Heart left ventricle (tissue), 16 donors: ENCODE measurements at regions not wholly inside any gene's neighbourhood (a gene's known extent, or its start where the extent isn't known, plus 50 kb on each side); places are given as distances from the start of the nearest gene placed in this dataset.

ENCODE experiments used
- ATAC-seq, 4 donors: fragments of 200-7000 bp; cut with Tn5 transposase; one replicate each; pipeline ENCODE4 v1.9.1; 2020 to 2022; ENCODE audit warnings: moderate library complexity in 4 of 4, mild to moderate bottlenecking in 3 of 4, moderate number of reproducible peaks in 1 of 4
- DNase-seq, 5 donors: peaks; one replicate each; pipeline ENCODE4 v3.0.0-alpha.2; 2020
- H3K27ac ChIP-seq, 12 donors: fragments of 200-600 bp; sonication (generic) in 4 of 12; one replicate each; pipeline versions ENCODE4 v1.5.0 to v1.8.0; 2016 to 2022; ENCODE audit warnings: mild to moderate bottlenecking in 2 of 12
- H3K27me3 ChIP-seq, 9 donors: fragments of 200-600 bp; sonication (generic) in 2 of 9; one replicate each; pipeline versions ENCODE4 v1.5.1 to v1.8.0; 2016 to 2022; ENCODE audit warnings: mild to moderate bottlenecking in 3 of 9
- H3K36me3 ChIP-seq, 9 donors: fragments of 200-600 bp; sonication (generic) in 2 of 9; one replicate each; pipeline versions ENCODE4 v1.5.0 to v1.8.0; 2018 to 2022; ENCODE audit warnings: mild to moderate bottlenecking in 2 of 9
- H3K4me1 ChIP-seq, 12 donors: fragments of 200-600 bp; sonication (generic) in 4 of 12; one replicate each; pipeline versions ENCODE4 v1.5.0 to v1.8.0; 2016 to 2022; ENCODE audit warnings: mild to moderate bottlenecking in 3 of 12
- H3K4me3 ChIP-seq, 12 donors: fragments of 200-600 bp; sonication (generic) in 4 of 12; one replicate each; pipeline versions ENCODE4 v1.5.0 to v1.8.0; 2017 to 2022; ENCODE audit warnings: mild to moderate bottlenecking in 9 of 12, moderate library complexity in 4 of 12
- H3K9me3 ChIP-seq, 12 donors: fragments of 200-600 bp; sonication (generic) in 4 of 12; one replicate each; pipeline versions ENCODE4 v1.5.0 to v1.8.0; 2016 to 2022; ENCODE audit warnings: mild to moderate bottlenecking in 1 of 12
- CTCF ChIP-seq, 12 donors: fragments of 200-600 bp; sonication (generic) in 4 of 12; IDR thresholded peaks; one replicate each; pipeline versions ENCODE4 v1.5.0 to v1.8.0; 2018 to 2022; ENCODE audit warnings: antibody characterized with exemption in 12 of 12, mild to moderate bottlenecking in 5 of 12
- POLR2A ChIP-seq, 2 donors: fragments of 450-650 bp; IDR thresholded peaks; one replicate each; pipeline ENCODE4 v1.6.1; 2017; ENCODE audit warnings: antibody characterized with exemption in 2 of 2, mild to moderate bottlenecking in 2 of 2, moderate library complexity in 2 of 2
- WGBS, 4 donors: extraction: QIAGEN DNeasy Blood & Tissue Kit in 2 of 4; methylation state at CpG; one replicate each; pipeline versions ENCODE4 v1.1.5 to v1.1.7; 2013 to 2018; 5-methylcytosine and 5-hydroxymethylcytosine counted together
- intact Hi-C, 10 donors: fragments of 100-400 bp; cut with DNase I; formaldehyde crosslinking; loops; one replicate each; pipeline versions ENCODE4 v1.11.1 to v1.14.2; 2022
- donor health status: ischemic (EF 13 %, LVEDD 7.1; RV severe dilation, severe dysfunction).
- donor health status: healthy with polysubstance abuse.
- donor health status: DM: no; HTN: yes; CAD: no.
- donor health status: DM: no; HTN: no; CAD: no.
- donor health status: ischemic (EF 25% LVEDD 6.9; RV normal size, moderate dysfunction).
- donor health status: ischemic (EF 25% LVEDD 5.7; RV mildly dilated, moderate dysfunction).
- donor health status: healthy.
- donor health status: DM: yes; HTN: yes; CAD: no.
- donor health status: ischemic (EF 35%, LVEDD 5.7; RV mildly dilated, moderate dysfunction).
- donor health status: nonischemic (EF 11% LVEDD 7.7; RV severe dilation, severe dysfunction).
- donor health status: DM: yes; HTN: yes; CAD: no.
- donor health status: PGD.
- donor health status: ischemic (EF 29% LVEDD 5.4; RV normal size, mild dysfunction).
- donor health status: nonischemic (EF 23%, LVEDD 6.1; RV moderate dilation, normal function).

GRCh38 chr4:14848229-14848628 is 154.1 kb upstream of the CPEB2 start:
- H3K4me1 ChIP-seq: peaks cover 0 to 8% (median 0%) of the 10 kb centered on the region in 12 donors
- TF ChIP-seq CTCF (IDR thresholded peaks at IDR 0.05): no peak
- no peak for TF ChIP-seq POLR2A (IDR thresholded peaks at IDR 0.05)
- no peak overlapping the region for H3K4me3 ChIP-seq
- H3K27me3 ChIP-seq: no peaks in the 10 kb centered on the region
- WGBS, 4 donors: 68 to 92% (median 86%) methylated on average over 2 of the region's 2 CpGs
- intact Hi-C loops: loop anchor here in 1 of 10 donors (10.0 kb wide), 1 partner anchor 157 kb away; the partner anchor contains the start of gene CPEB2
- peaks cover 0 to 4% (median 0%) of the 10 kb centered on the region in 12 donors for H3K9me3 ChIP-seq
- H3K27ac ChIP-seq: no peak overlapping the region
- ATAC-seq (no peak), DNase-seq (no peak)
- no peaks in the 10 kb centered on the region for H3K36me3 ChIP-seq

- peaks cover 0 to 10% (median 0%) of the 10 kb centered on the region in 12 donors for H3K4me1 ChIP-seq
- H3K36me3 ChIP-seq: no peaks in the 10 kb centered on the region
- DNase-seq (no peak), ATAC-seq (no peak)
- WGBS, 4 donors: 70 to 90% (median 85%) methylated on average over 1 of the region's 1 CpG
- H3K27ac ChIP-seq: no peak overlapping the region
- no peak overlapping the region for H3K4me3 ChIP-seq
- TF ChIP-seq POLR2A (IDR thresholded peaks at IDR 0.05): no peak
- TF ChIP-seq CTCF (IDR thresholded peaks at IDR 0.05): no peak
- intact Hi-C loops: no loop called here
- H3K27me3 ChIP-seq: no peaks in the 10 kb centered on the region
- peaks cover 0 to under 1% (median 0%) of the 10 kb centered on the region in 12 donors for H3K9me3 ChIP-seq
Observed at GRCh38 chr4:14850455-14851097, 151.7 kb upstream of the CPEB2 start.

- H3K27ac ChIP-seq: peak overlapping the region in 1 of 12 donors; percentile 20
Observed at GRCh38 chr4:14853176-14853943, 148.9 kb upstream of the CPEB2 start.

More at GRCh38 chr4:14853176-14853943, 148.9 kb upstream of the CPEB2 start:
- Histone ChIP-seq H3K4me3 (no peak overlapping the region), H3K27me3 (no peaks in the 10 kb centered on the region), H3K36me3 (no peaks in the 10 kb centered on the region), H3K9me3 (peaks cover 0 to 4% (median 0%) of the 10 kb centered on the region in 12 donors), H3K4me1 (peaks cover 0 to 32% (median 0%) of the 10 kb centered on the region in 12 donors)
- DNase-seq (no peak), ATAC-seq (peak in 2 of 4 donors; percentile 41 to 49)
- TF ChIP-seq POLR2A (IDR thresholded peaks at IDR 0.05) (no peak), CTCF (IDR thresholded peaks at IDR 0.05) (no peak)
- WGBS, 4 donors: 93 to 98% (median 95%) methylated on average over 2 of the region's 2 CpGs
- intact Hi-C loops: no loop called here
